H1 (cell line): ENCODE measurements at regions not wholly inside any gene's neighbourhood (a gene's known extent, or its start where the extent isn't known, plus 50 kb on each side); places are given as distances from the start of the nearest gene placed in this dataset.

Experiments
- CTCF ChIA-PET: fragments of 300-600 bp; sonication (Branson Sonifier 250); formaldehyde crosslinking; loops from one replicate; lab custom pipeline; 2021; ENCODE audit not compliant: partially characterized antibody; lab: Charles Lee
- POLR2A ChIA-PET: fragments of 300-600 bp; sonication (Branson Sonifier 250); formaldehyde crosslinking; loops from one replicate; lab custom pipeline; 2021; ENCODE audit warnings: inconsistent platforms; ENCODE audit not compliant: partially characterized antibody; lab: Charles Lee
- DNase-seq, 2 experiments: peaks; one replicate each; pipeline versions ENCODE4 v3.0.0 to v3.0.0-alpha.2; 2010 to 2022; ENCODE audit warnings: low spot score in 2 of 2, low read depth in 1 of 2, mixed read lengths in 1 of 2
- FAIRE-seq: peaks from 2 replicates; lab custom pipeline; 2011; peaks lifted over from hg19 to GRCh38; lab: Jason Lieb, UNC
- H2AFZ ChIP-seq: 2 replicates; pipeline ENCODE4 v1.8.1; 2012; ENCODE audit warnings: low read length, inconsistent platforms
- H2AK5ac ChIP-seq: 2 replicates; pipeline ENCODE4 v1.6.1; 2013; ENCODE audit warnings: low read depth, low read length
- H2BK120ac ChIP-seq: replicated peaks from 2 replicates; pipeline ENCODE3; 2013; ENCODE audit warnings: low read depth, low read length, inconsistent platforms
- H2BK12ac ChIP-seq: 2 replicates; pipeline ENCODE4 v1.6.1; 2013; ENCODE audit warnings: low read depth, low read length
- H2BK15ac ChIP-seq: 2 replicates; pipeline ENCODE4 v1.6.1; 2013; ENCODE audit warnings: low read length
- H2BK20ac ChIP-seq: 2 replicates; pipeline ENCODE4 v1.6.1; 2013; ENCODE audit warnings: low read length
- H2BK5ac ChIP-seq: 2 replicates; pipeline ENCODE4 v1.6.1; 2013; ENCODE audit warnings: low read depth, low read length
- H3K14ac ChIP-seq: 2 replicates; pipeline ENCODE4 v1.6.1; 2013; ENCODE audit warnings: inconsistent platforms; ENCODE audit not compliant: insufficient read length
- H3K18ac ChIP-seq: 2 replicates; pipeline ENCODE4 v1.6.1; 2013; ENCODE audit warnings: low read length; ENCODE audit errors: extremely low read depth
- H3K23ac ChIP-seq: 2 replicates; pipeline ENCODE4 v1.6.1; 2013; ENCODE audit warnings: inconsistent platforms; ENCODE audit not compliant: insufficient read length
- H3K23me2 ChIP-seq: 2 replicates; pipeline ENCODE4 v1.6.1; 2013; ENCODE audit warnings: low read depth, low read length
- H3K27ac ChIP-seq: 2 replicates; pipeline ENCODE4 v1.6.1; 2011; ENCODE audit warnings: low read depth, low read length, inconsistent platforms
- H3K27me3 ChIP-seq, 4 experiments: replicated peaks in 1 of 4; 1 replicate in 1 of 4; 2 replicates in 3 of 4; pipeline versions ENCODE4 v1.6.1 to v1.8.1; 2011 to 2013; ENCODE audit warnings: low read length in 3 of 4, mild to moderate bottlenecking in 3 of 4, inconsistent platforms in 2 of 4, mixed read lengths in 2 of 4, moderate library complexity in 1 of 4; ENCODE audit not compliant: control insufficient read depth in 3 of 4, insufficient read depth in 3 of 4; ENCODE audit errors: extremely low read depth in 1 of 4
- H3K36me3 ChIP-seq, 4 experiments: 2 replicates each; pipeline versions ENCODE4 v1.6.1 to v1.8.1; 2011 to 2013; ENCODE audit warnings: mild to moderate bottlenecking in 4 of 4, low read length in 3 of 4, moderate library complexity in 2 of 4, control low read depth in 1 of 4, inconsistent platforms in 1 of 4; ENCODE audit not compliant: insufficient read depth in 4 of 4, control insufficient read depth in 2 of 4
- H3K4ac ChIP-seq: replicated peaks from 2 replicates; pipeline ENCODE3; 2013; ENCODE audit warnings: low read length, low read depth, mixed read lengths, inconsistent platforms; ENCODE audit not compliant: insufficient read length
- H3K4me1 ChIP-seq, 4 experiments: replicated peaks in 1 of 4; 1 replicate in 1 of 4; 2 replicates in 3 of 4; pipeline versions ENCODE4 v1.6.1 to v1.8.1; 2011 to 2013; ENCODE audit warnings: low read length in 3 of 4, inconsistent platforms in 2 of 4, mixed read lengths in 1 of 4; ENCODE audit not compliant: insufficient read depth in 4 of 4, control insufficient read depth in 3 of 4
- H3K4me2 ChIP-seq, 2 experiments: 2 replicates each; pipeline versions ENCODE4 v1.6.1 to v1.8.1; 2011 to 2013; ENCODE audit warnings: low read depth in 2 of 2, low read length in 2 of 2, control low read depth in 1 of 2, inconsistent platforms in 1 of 2, mild to moderate bottlenecking in 1 of 2; ENCODE audit not compliant: insufficient read depth in 1 of 2
- H3K4me3 ChIP-seq, 4 experiments: fragments of 200-600, 300-600 bp in 1 of 4; sonication (generic), shearing (Covaris generic), sonication (Bioruptor Twin) in 1 of 4; 2 replicates each; pipeline versions ENCODE4 v1.5.1 to v1.8.1; 2011 to 2016; ENCODE audit warnings: low read length in 4 of 4, low read depth in 3 of 4, control low read depth in 2 of 4, inconsistent platforms in 2 of 4, mild to moderate bottlenecking in 2 of 4, mixed read lengths in 1 of 4, moderate library complexity in 1 of 4; ENCODE audit not compliant: insufficient read depth in 2 of 4; ENCODE audit errors: extremely low read depth in 1 of 4
- H3K56ac ChIP-seq: replicated peaks from 2 replicates; pipeline ENCODE3; 2013; ENCODE audit warnings: low read depth, mild to moderate bottlenecking, mixed read lengths, low read length, inconsistent platforms; ENCODE audit not compliant: insufficient read length
- H3K79me1 ChIP-seq: 2 replicates; pipeline ENCODE4 v1.6.1; 2013; ENCODE audit warnings: low read depth, low read length, control low read depth
- H3K79me2 ChIP-seq, 2 experiments: 2 replicates each; pipeline versions ENCODE4 v1.6.1 to v1.8.1; 2012 to 2013; ENCODE audit warnings: low read length in 2 of 2, mild to moderate bottlenecking in 2 of 2, inconsistent platforms in 1 of 2; ENCODE audit not compliant: insufficient read depth in 2 of 2, control insufficient read depth in 1 of 2
- H3K9ac ChIP-seq, 4 experiments: replicated peaks in 1 of 4; 1 replicate in 1 of 4; 2 replicates in 3 of 4; pipeline versions ENCODE4 v1.6.1 to v1.8.1; 2011 to 2013; ENCODE audit warnings: low read depth in 3 of 4, low read length in 3 of 4, control low read depth in 2 of 4, mild to moderate bottlenecking in 2 of 4, moderate library complexity in 2 of 4, inconsistent platforms in 1 of 4; ENCODE audit errors: extremely low read depth in 1 of 4
- H3K9me3 ChIP-seq, 2 experiments: 2 replicates each; pipeline versions ENCODE4 v1.6.1 to v1.8.1; 2012 to 2013; ENCODE audit warnings: mild to moderate bottlenecking in 2 of 2, moderate library complexity in 2 of 2, control low read depth in 1 of 2, inconsistent platforms in 1 of 2, low read depth in 1 of 2, low read length in 1 of 2, mixed read lengths in 1 of 2; ENCODE audit not compliant: insufficient read depth in 2 of 2
- H4K20me1 ChIP-seq, 2 experiments: replicated peaks in 1 of 2; 2 replicates each; pipeline versions ENCODE3 to v1.8.1; 2011 to 2013; ENCODE audit warnings: inconsistent platforms in 2 of 2, low read length in 2 of 2, mild to moderate bottlenecking in 1 of 2; ENCODE audit not compliant: insufficient read depth in 2 of 2, control insufficient read depth in 1 of 2
- H4K5ac ChIP-seq: 2 replicates; pipeline ENCODE4 v1.6.1; 2013; ENCODE audit warnings: low read length, low read depth, mixed read lengths, inconsistent platforms; ENCODE audit not compliant: insufficient read length
- H4K8ac ChIP-seq: 2 replicates; pipeline ENCODE4 v1.8.0; 2013; ENCODE audit warnings: mild to moderate bottlenecking, moderate library complexity, low read length, inconsistent platforms; ENCODE audit not compliant: insufficient read depth; ENCODE audit errors: extremely low read depth
- H4K91ac ChIP-seq: replicated peaks from 2 replicates; pipeline ENCODE3; 2013; ENCODE audit warnings: low read length, mixed read lengths, inconsistent platforms; ENCODE audit not compliant: insufficient read length
- BCL11A ChIP-seq, 2 experiments: IDR thresholded peaks; one replicate each; pipeline ENCODE4 v1.6.1; 2011; ENCODE audit warnings: low read depth in 2 of 2, low read length in 2 of 2, mild to moderate bottlenecking in 2 of 2
- CHD1 ChIP-seq: IDR thresholded peaks from 2 replicates; pipeline ENCODE4 v1.6.1; 2012; ENCODE audit warnings: low read depth, low read length, improper control_type of control experiment
- CREB1 ChIP-seq: IDR thresholded peaks from 2 replicates; pipeline ENCODE4 v1.6.1; 2012; ENCODE audit warnings: inconsistent platforms
- CTBP2 ChIP-seq: IDR thresholded peaks from 2 replicates; pipeline ENCODE4 v1.7.0; 2011; ENCODE audit warnings: borderline replicate concordance, mild to moderate bottlenecking, moderate library complexity, mixed read lengths, low read length; ENCODE audit not compliant: insufficient read depth, insufficient read length
- JUN ChIP-seq: IDR thresholded peaks from 2 replicates; pipeline ENCODE4 v1.6.1; 2011; ENCODE audit warnings: low read depth, mild to moderate bottlenecking, improper control_type of control experiment, low read length
- KDM4A ChIP-seq: IDR thresholded peaks from one replicate; pipeline ENCODE4 v1.7.1; 2012; ENCODE audit warnings: low read depth, mild to moderate bottlenecking, moderate library complexity, low read length, inconsistent platforms; ENCODE audit not compliant: severe bottlenecking
- KDM5A ChIP-seq: fragments of 200-600 bp; IDR thresholded peaks from 2 replicates; pipeline ENCODE4 v1.7.1; 2012; ENCODE audit warnings: mild to moderate bottlenecking, low read length, inconsistent platforms, mixed read lengths
- MAFK ChIP-seq: IDR thresholded peaks from 2 replicates; pipeline ENCODE4 v1.6.1; 2012; ENCODE audit warnings: low read depth, mild to moderate bottlenecking, improper control_type of control experiment, low read length
- POLR2AphosphoS5 ChIP-seq: IDR thresholded peaks from 2 replicates; pipeline ENCODE4 v1.6.1; 2011; ENCODE audit warnings: low read depth, low read length
- RBBP5 ChIP-seq: IDR thresholded peaks from 2 replicates; pipeline ENCODE4 v1.7.1; 2012; ENCODE audit warnings: low read depth, mild to moderate bottlenecking, inconsistent platforms, low read length, moderate library complexity, borderline replicate concordance
- RNF2 ChIP-seq: fragments of 200-900, 300-1000 bp; sonication (generic); IDR thresholded peaks from 2 replicates; pipeline ENCODE4 v1.7.1; 2016; ENCODE audit warnings: borderline replicate concordance, low read depth, mild to moderate bottlenecking, antibody characterized with exemption, low read length; ENCODE audit not compliant: poor library complexity, severe bottlenecking; ENCODE audit errors: missing control alignments
- SIN3A ChIP-seq, 2 experiments: IDR thresholded peaks in 1 of 2; conservative IDR thresholded peaks in 1 of 2; 2 replicates each; pipeline ENCODE4 v1.6.1; 2011 to 2012; ENCODE audit warnings: low read length in 2 of 2, improper control_type of control experiment in 1 of 2, low read depth in 1 of 2, mild to moderate bottlenecking in 1 of 2
- SUZ12 ChIP-seq: fragments of 200-600 bp; sonication (generic); IDR thresholded peaks from 2 replicates; pipeline ENCODE4 v1.6.1; 2012; ENCODE audit warnings: mild to moderate bottlenecking, inconsistent platforms, low read length, moderate library complexity, mixed read lengths
- WGBS, 2 experiments: shearing (Covaris generic) in 1 of 2; methylation state at CpG; one replicate each; pipeline versions ENCODE4 v1.1.6 to v1.1.7; 2013 to 2015; ENCODE audit warnings: low lambda C conversion rate in 2 of 2, mixed read lengths in 2 of 2, inconsistent platforms in 1 of 2, low coverage in 1 of 2, missing lambda C conversion rate in 1 of 2; ENCODE audit not compliant: insufficient replicate concordance in 2 of 2, insufficient coverage in 1 of 2, insufficient read length in 1 of 2; ENCODE audit errors: extremely low coverage in 1 of 2, missing lambda C conversion rate in 1 of 2; 5-methylcytosine and 5-hydroxymethylcytosine counted together
- TF ChIP-seq, protein P1 (sequence below): IDR thresholded peaks from 2 replicates; pipeline ENCODE4 v1.6.1; 2011; ENCODE audit warnings: low read depth, mild to moderate bottlenecking, low read length; ENCODE audit not compliant: insufficient read depth

DNA sequence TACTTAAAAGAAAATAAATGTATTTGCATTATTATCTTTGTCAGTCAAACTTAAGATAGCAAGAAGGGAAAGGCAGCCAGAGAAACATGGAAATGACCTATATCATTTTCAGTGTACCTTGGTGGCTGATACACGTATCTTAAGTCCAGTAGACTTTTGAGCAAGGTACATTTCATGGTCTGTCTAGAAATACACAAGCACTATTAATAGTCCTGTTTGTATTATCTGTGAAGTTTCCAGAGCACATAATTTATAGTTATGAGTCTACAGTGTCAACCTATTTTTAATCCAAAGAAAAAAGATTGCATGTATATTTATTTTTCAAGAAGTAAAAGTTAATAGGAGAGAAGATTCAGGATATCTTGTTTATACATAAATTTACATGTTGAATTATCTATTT lies 95.7 kb downstream of the IZUMO3 start:
- Histone ChIP-seq H2BK5ac (no peak overlapping the region), H2BK20ac (no peak overlapping the region), H3K4me1 (no peaks in the 10 kb centered on the region), H4K20me1 (no peaks in the 10 kb centered on the region), H2BK120ac (no peak overlapping the region), H4K5ac (no peak overlapping the region), H3K23me2 (no peaks in the 10 kb centered on the region), H3K56ac (no peak overlapping the region), H3K23ac (no peak overlapping the region), H3K4ac (no peak overlapping the region), H3K9ac (no peak overlapping the region), H3K36me3 (no peaks in the 10 kb centered on the region), H3K18ac (no peak overlapping the region), H3K27me3 (no peaks in the 10 kb centered on the region), H2BK12ac (no peak overlapping the region), H3K27ac (no peak overlapping the region), H3K79me1 (no peaks in the 10 kb centered on the region), H3K4me2 (no peak overlapping the region), H3K14ac (no peak overlapping the region), H3K4me3 (no peak overlapping the region), H3K9me3 (peaks cover 3 to 4% of the 10 kb centered on the region in 2 experiments; a peak in 1 of 4 replicates), H2BK15ac (no peak overlapping the region), H4K8ac (no peak overlapping the region), H2AFZ (no peak overlapping the region), H4K91ac (no peak overlapping the region), H2AK5ac (no peak overlapping the region), H3K79me2 (no peaks in the 10 kb centered on the region)
- POLR2A ChIA-PET, result no interaction called here
- CTCF ChIA-PET, result no interaction called here
- FAIRE-seq (no peak), DNase-seq (no peak)
- WGBS, 2 experiments, result 79% methylated on average over 1 of the region's 1 CpG; no CpG with 5 or more reads in 1 of the 2 experiments
- no peak for TF ChIP-seq POLR2AphosphoS5
- TF ChIP-seq CHD1, result no peak
- no peak for TF ChIP-seq SIN3A (conservative IDR thresholded peaks at IDR 0.05 in 1 of 2, IDR thresholded peaks at IDR 0.05 in 1 of 2; ENCODE audit: low read depth in 1 of 2, low read length in 2 of 2)
- TF ChIP-seq, protein P1, sequence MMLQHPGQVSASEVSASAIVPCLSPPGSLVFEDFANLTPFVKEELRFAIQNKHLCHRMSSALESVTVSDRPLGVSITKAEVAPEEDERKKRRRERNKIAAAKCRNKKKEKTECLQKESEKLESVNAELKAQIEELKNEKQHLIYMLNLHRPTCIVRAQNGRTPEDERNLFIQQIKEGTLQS, result no peak
- TF ChIP-seq SUZ12, result no peak
- TF ChIP-seq CREB1, result no peak
- TF ChIP-seq MAFK, result no peak
- TF ChIP-seq JUN, result no peak
- no peak for TF ChIP-seq KDM5A
- no peak for TF ChIP-seq RBBP5
- TF ChIP-seq KDM4A, result no peak
- no peak for TF ChIP-seq BCL11A (IDR thresholded peaks at IDR 0.05; ENCODE audit: low read depth in 2 of 2, low read length in 2 of 2)
- TF ChIP-seq RNF2, result no peak
- TF ChIP-seq CTBP2, result no peak
